GM23338 (cell line): ENCODE measurements at regions not wholly inside any gene's neighbourhood (a gene's known extent, or its start where the extent isn't known, plus 50 kb on each side); places are given as distances from the start of the nearest gene placed in this dataset.

Experiments
- ATAC-seq: fragments of 200-7000 bp; cut with Tn5 transposase; 3 replicates; pipeline ENCODE4 v1.9.1; 2020
- DNase-seq: peaks from one replicate; pipeline ENCODE4 v3.0.0-alpha.2; 2015; ENCODE audit warnings: low spot score
- H2AFZ ChIP-seq: fragments of 200-600 bp; sonication (generic); 2 replicates; pipeline ENCODE4 v1.8.0; 2016; ENCODE audit warnings: antibody characterized with exemption, mild to moderate bottlenecking, moderate library complexity
- H3F3A ChIP-seq: fragments of 200-600 bp; sonication (generic); replicated peaks from 2 replicates; pipeline ENCODE4 v1.8.0; 2017; ENCODE audit warnings: antibody characterized with exemption, mixed run types, low read depth
- H3K27ac ChIP-seq: fragments of 200-600 bp; sonication (generic); 2 replicates; pipeline ENCODE4 v1.6.1; 2016; ENCODE audit warnings: low read depth
- H3K27me3 ChIP-seq: fragments of 200-600 bp; sonication (generic); 2 replicates; pipeline ENCODE4 v1.8.0; 2016; ENCODE audit warnings: mild to moderate bottlenecking, mixed run types, moderate library complexity; ENCODE audit not compliant: insufficient read depth
- H3K36me3 ChIP-seq: fragments of 200-600 bp; sonication (generic); 2 replicates; pipeline ENCODE4 v1.8.0; 2016; ENCODE audit warnings: mild to moderate bottlenecking; ENCODE audit not compliant: insufficient read depth
- H3K4me1 ChIP-seq: fragments of 200-600 bp; sonication (generic); 2 replicates; pipeline ENCODE4 v1.8.0; 2016; ENCODE audit warnings: mild to moderate bottlenecking, moderate library complexity; ENCODE audit not compliant: insufficient read depth
- H3K4me2 ChIP-seq: fragments of 200-600 bp; sonication (generic); 2 replicates; pipeline ENCODE4 v1.7.1; 2017; ENCODE audit warnings: mixed run types
- H3K4me3 ChIP-seq: fragments of 200-600 bp; sonication (generic); 2 replicates; pipeline ENCODE4 v1.6.1; 2016; ENCODE audit warnings: mixed run types
- H3K79me2 ChIP-seq: fragments of 200-600 bp; sonication (generic); replicated peaks from 2 replicates; pipeline ENCODE4 v1.8.0; 2017; ENCODE audit warnings: mild to moderate bottlenecking; ENCODE audit not compliant: insufficient read depth
- H3K9me2 ChIP-seq: fragments of 200-600 bp; sonication (generic); 2 replicates; pipeline ENCODE4 v1.8.0; 2017; ENCODE audit not compliant: insufficient read depth
- H4K20me1 ChIP-seq: fragments of 200-600 bp; sonication (generic); replicated peaks from 2 replicates; pipeline ENCODE4 v1.8.0; 2017; ENCODE audit warnings: mild to moderate bottlenecking; ENCODE audit not compliant: insufficient read depth
- H3K27ac Mint-ChIP-seq: 2 replicates; pipeline ENCODE4 v1.8.0; 2020; ENCODE audit warnings: inconsistent platforms, mild to moderate bottlenecking, moderate library complexity, mixed read lengths
- H3K27me3 Mint-ChIP-seq: 3 replicates; pipeline ENCODE4 v1.8.0; 2022; ENCODE audit warnings: low read depth, mild to moderate bottlenecking, moderate library complexity, mixed read lengths, inconsistent platforms; ENCODE audit not compliant: insufficient read depth, poor library complexity
- H3K36me3 Mint-ChIP-seq: 3 replicates; pipeline ENCODE4 v1.8.0; 2021; ENCODE audit warnings: low read depth, mild to moderate bottlenecking, inconsistent platforms, moderate library complexity, mixed read lengths
- H3K4me1 Mint-ChIP-seq: 3 replicates; pipeline ENCODE4 v1.8.0; 2020; ENCODE audit warnings: mild to moderate bottlenecking, inconsistent platforms, mixed read lengths
- H3K4me3 Mint-ChIP-seq: 3 replicates; pipeline ENCODE4 v1.8.0; 2021; ENCODE audit warnings: moderate library complexity, mild to moderate bottlenecking, inconsistent platforms, mixed read lengths
- H3K9me3 Mint-ChIP-seq: 3 replicates; pipeline ENCODE4 v1.8.0; 2020; ENCODE audit warnings: moderate library complexity, mild to moderate bottlenecking, inconsistent platforms, mixed read lengths
- EZH2 ChIP-seq: fragments of 200-600 bp; sonication (generic); IDR thresholded peaks from one replicate; pipeline ENCODE4 v1.8.0; 2017; ENCODE audit warnings: antibody characterized with exemption, mild to moderate bottlenecking, low read depth; ENCODE audit not compliant: unreplicated experiment
- JUNB ChIP-seq: IDR thresholded peaks from one replicate; pipeline ENCODE4 v1.6.1; 2016; ENCODE audit warnings: antibody characterized with exemption; ENCODE audit not compliant: unreplicated experiment
- NANOG ChIP-seq: IDR thresholded peaks from 2 replicates; pipeline ENCODE4 v1.6.1; 2016; ENCODE audit warnings: antibody characterized with exemption, borderline replicate concordance
- ZNF114 ChIP-seq: fragments of 250-450 bp; sonication (Bioruptor Pico); IDR thresholded peaks from 2 replicates; pipeline ENCODE4 v1.5.0; 2020; ENCODE audit warnings: mild to moderate bottlenecking, moderate library complexity
- ZNF331 ChIP-seq: fragments of 250-450 bp; sonication (Bioruptor Pico); IDR thresholded peaks from 2 replicates; pipeline ENCODE4 v1.5.0; 2020; ENCODE audit warnings: low read depth, mild to moderate bottlenecking, moderate library complexity
- TF ChIP-seq, protein P1 (sequence below): fragments of 250-450 bp; sonication (Bioruptor Pico); IDR thresholded peaks from 2 replicates; pipeline ENCODE4 v1.5.0; 2020; ENCODE audit warnings: mild to moderate bottlenecking, moderate library complexity
- TF ChIP-seq, protein P2 (sequence below): IDR thresholded peaks from 2 replicates; pipeline ENCODE4 v1.6.1; 2016; ENCODE audit warnings: antibody characterized with exemption

DNA sequence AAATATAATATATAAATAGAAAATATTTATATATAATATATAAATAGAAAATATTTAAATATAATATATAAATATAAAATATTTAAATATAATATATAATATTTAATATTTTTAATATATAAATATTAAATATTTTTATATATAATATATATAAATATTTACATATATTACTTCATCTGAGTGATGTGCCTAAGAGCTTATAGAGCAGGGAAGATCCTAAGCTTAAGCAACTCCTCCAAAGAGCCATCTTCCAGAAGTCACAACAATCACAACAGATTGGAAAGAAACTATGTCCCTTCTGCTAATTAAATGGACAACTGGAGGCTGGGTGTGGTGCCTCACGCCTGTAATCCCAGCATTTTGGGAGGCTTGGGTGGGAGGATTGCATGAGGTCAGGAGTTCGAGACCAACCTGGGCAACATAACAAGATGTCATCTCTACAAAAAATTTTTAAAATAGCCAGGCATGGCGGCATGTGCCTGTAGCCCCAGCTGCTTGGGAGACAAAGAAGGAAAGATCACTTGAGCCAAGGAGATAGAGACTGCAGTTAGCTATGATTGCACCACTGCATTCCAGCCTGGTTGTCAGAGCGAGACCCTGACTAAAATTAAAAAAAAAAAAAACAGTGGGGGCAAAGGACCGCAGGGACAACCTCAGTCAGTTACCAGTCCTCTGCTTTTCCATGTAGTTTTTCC is 198.7 kb downstream of the SKIDA1 start (continued):
- TF ChIP-seq EZH2 = no peak
- TF ChIP-seq, protein P1, sequence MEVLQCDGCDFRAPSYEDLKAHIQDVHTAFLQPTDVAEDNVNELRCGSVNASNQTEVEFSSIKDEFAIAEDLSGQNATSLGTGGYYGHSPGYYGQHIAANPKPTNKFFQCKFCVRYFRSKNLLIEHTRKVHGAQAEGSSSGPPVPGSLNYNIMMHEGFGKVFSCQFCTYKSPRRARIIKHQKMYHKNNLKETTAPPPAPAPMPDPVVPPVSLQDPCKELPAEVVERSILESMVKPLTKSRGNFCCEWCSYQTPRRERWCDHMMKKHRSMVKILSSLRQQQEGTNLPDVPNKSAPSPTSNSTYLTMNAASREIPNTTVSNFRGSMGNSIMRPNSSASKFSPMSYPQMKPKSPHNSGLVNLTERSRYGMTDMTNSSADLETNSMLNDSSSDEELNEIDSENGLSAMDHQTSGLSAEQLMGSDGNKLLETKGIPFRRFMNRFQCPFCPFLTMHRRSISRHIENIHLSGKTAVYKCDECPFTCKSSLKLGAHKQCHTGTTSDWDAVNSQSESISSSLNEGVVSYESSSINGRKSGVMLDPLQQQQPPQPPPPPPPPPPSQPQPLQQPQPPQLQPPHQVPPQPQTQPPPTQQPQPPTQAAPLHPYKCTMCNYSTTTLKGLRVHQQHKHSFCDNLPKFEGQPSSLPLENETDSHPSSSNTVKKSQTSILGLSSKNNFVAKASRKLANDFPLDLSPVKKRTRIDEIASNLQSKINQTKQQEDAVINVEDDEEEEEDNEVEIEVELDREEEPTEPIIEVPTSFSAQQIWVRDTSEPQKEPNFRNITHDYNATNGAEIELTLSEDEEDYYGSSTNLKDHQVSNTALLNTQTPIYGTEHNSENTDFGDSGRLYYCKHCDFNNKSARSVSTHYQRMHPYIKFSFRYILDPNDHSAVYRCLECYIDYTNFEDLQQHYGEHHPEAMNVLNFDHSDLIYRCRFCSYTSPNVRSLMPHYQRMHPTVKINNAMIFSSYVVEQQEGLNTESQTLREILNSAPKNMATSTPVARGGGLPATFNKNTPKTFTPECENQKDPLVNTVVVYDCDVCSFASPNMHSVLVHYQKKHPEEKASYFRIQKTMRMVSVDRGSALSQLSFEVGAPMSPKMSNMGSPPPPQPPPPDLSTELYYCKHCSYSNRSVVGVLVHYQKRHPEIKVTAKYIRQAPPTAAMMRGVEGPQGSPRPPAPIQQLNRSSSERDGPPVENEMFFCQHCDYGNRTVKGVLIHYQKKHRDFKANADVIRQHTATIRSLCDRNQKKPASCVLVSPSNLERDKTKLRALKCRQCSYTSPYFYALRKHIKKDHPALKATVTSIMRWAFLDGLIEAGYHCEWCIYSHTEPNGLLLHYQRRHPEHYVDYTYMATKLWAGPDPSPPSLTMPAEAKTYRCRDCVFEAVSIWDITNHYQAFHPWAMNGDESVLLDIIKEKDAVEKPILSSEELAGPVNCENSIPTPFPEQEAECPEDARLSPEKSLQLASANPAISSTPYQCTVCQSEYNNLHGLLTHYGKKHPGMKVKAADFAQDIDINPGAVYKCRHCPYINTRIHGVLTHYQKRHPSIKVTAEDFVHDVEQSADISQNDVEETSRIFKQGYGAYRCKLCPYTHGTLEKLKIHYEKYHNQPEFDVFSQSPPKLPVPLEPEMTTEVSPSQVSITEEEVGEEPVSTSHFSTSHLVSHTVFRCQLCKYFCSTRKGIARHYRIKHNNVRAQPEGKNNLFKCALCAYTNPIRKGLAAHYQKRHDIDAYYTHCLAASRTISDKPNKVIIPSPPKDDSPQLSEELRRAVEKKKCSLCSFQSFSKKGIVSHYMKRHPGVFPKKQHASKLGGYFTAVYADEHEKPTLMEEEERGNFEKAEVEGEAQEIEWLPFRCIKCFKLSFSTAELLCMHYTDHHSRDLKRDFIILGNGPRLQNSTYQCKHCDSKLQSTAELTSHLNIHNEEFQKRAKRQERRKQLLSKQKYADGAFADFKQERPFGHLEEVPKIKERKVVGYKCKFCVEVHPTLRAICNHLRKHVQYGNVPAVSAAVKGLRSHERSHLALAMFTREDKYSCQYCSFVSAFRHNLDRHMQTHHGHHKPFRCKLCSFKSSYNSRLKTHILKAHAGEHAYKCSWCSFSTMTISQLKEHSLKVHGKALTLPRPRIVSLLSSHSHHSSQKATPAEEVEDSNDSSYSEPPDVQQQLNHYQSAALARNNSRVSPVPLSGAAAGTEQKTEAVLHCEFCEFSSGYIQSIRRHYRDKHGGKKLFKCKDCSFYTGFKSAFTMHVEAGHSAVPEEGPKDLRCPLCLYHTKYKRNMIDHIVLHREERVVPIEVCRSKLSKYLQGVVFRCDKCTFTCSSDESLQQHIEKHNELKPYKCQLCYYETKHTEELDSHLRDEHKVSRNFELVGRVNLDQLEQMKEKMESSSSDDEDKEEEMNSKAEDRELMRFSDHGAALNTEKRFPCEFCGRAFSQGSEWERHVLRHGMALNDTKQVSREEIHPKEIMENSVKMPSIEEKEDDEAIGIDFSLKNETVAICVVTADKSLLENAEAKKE (CRISPR knock-in tag) = no peak
- TF ChIP-seq NANOG = no peak
- TF ChIP-seq ZNF114 (CRISPR knock-in tag) = no peak
- TF ChIP-seq, protein P2, sequence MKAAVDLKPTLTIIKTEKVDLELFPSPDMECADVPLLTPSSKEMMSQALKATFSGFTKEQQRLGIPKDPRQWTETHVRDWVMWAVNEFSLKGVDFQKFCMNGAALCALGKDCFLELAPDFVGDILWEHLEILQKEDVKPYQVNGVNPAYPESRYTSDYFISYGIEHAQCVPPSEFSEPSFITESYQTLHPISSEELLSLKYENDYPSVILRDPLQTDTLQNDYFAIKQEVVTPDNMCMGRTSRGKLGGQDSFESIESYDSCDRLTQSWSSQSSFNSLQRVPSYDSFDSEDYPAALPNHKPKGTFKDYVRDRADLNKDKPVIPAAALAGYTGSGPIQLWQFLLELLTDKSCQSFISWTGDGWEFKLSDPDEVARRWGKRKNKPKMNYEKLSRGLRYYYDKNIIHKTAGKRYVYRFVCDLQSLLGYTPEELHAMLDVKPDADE = no peak
- no peak for TF ChIP-seq ZNF331 (CRISPR knock-in tag)

DNA sequence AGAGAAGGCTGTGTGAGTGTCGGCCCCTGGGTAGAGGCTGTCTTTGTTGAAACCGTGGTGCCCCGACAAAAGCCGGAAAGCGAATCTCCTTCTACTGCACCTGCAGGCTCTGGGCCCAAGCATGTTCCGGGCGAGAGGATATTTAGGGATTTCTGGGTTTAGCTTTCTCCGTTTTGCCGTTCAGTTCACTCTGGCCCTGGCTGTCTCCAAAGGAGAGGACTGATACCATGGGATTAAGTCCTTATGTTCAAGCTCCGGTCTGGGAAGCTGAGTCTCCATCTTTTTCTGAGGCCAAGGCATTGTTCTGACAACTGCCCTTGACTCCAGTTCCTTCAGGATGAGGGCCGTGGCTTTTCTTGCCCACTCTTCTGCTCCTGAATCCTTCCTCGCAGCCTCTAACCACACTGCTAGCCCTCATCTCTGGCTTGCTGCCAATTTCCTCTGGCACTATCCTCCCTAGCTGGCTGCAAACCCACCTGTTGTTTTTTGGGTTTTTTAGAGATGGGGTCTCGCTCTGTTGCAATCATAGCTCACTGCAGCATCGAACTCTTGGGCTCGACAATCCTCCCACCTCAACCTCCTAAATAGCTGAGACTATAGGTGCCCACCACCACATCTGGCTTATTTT is 206.8 kb downstream of the SKIDA1 start:
- peaks cover 7% of the 10 kb centered on the region for H3K27me3 Mint-ChIP-seq
- H3K4me3 Mint-ChIP-seq = no peak overlapping the region
- Histone ChIP-seq H3K4me2 (no peak overlapping the region), H3K36me3 (no peaks in the 10 kb centered on the region), H3K79me2 (no peaks in the 10 kb centered on the region), H3F3A (peaks cover 16% of the 10 kb centered on the region; the same call in 1 of the 2 replicates), H3K9me2 (no peaks in the 10 kb centered on the region), H3K27ac (no peak overlapping the region), H3K27me3 (no peaks in the 10 kb centered on the region), H3K4me3 (no peak overlapping the region), H2AFZ (peak overlapping the region; percentile 93), H4K20me1 (no peaks in the 10 kb centered on the region), H3K4me1 (peaks cover 38% of the 10 kb centered on the region)
- DNase-seq (no peak), ATAC-seq (no peak)
- H3K9me3 Mint-ChIP-seq = peaks cover 5% of the 10 kb centered on the region; the same call in 1 of the 3 replicates
- no peak overlapping the region; the same call in 1 of the 2 replicates for H3K27ac Mint-ChIP-seq
- no peak for TF ChIP-seq ZNF331 (CRISPR knock-in tag)
- TF ChIP-seq JUNB = no peak
- no peaks in the 10 kb centered on the region for H3K36me3 Mint-ChIP-seq
- H3K4me1 Mint-ChIP-seq = peaks cover 38% of the 10 kb centered on the region
